BE2C (cell line): ENCODE measurements at regions not wholly inside any gene's neighbourhood (a gene's known extent, or its start where the extent isn't known, plus 50 kb on each side); places are given as distances from the start of the nearest gene placed in this dataset.
A peak's percentile ranks its signal among the peaks of the same experiment; 100 is the strongest.

Experiments used
- DNase-seq: peaks from one replicate; pipeline ENCODE4 v3.0.0-alpha.2; 2020
- H3K27me3 ChIP-seq: fragments of 250-450 bp; sonication (Bioruptor Pico); 2 replicates; pipeline ENCODE4 v1.5.1; 2020; ENCODE audit warnings: mild to moderate bottlenecking
- H3K36me3 ChIP-seq: fragments of 250-450 bp; sonication (Bioruptor Pico); 2 replicates; pipeline ENCODE4 v1.5.1; 2020; ENCODE audit warnings: mild to moderate bottlenecking
- H3K4me1 ChIP-seq: fragments of 250-450 bp; sonication (Bioruptor Pico); 2 replicates; pipeline ENCODE4 v1.5.1; 2020
- H3K4me3 ChIP-seq: 2 replicates; pipeline ENCODE4 v1.5.1; 2011; ENCODE audit warnings: low read depth, low read length
- H3K9me3 ChIP-seq: fragments of 250-450 bp; sonication (Bioruptor Pico); 2 replicates; pipeline ENCODE4 v1.5.1; 2020
- TF ChIP-seq, protein P1 (sequence below): IDR thresholded peaks from 2 replicates; pipeline ENCODE4 v1.5.1; 2012; ENCODE audit warnings: mild to moderate bottlenecking, low read depth, low read length

DNA sequence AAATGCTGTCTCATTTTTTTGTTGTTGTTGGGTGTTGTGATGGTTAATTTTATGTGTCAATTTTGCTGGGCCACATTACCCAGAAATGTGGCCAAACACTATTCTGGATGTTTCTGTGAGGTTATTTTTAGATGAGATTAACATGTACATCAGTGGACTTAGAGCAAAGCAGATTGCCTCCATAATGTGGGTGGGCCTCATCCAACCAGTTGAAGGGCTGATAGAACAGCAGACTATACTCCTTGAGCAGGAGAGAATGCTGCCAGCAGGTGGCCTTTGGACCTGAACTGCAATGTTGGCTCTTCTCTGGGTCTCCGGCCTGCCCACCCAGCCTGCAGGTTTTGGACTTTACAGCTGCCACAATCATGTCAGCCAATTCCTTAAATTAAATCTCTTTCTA, 169.0 kb downstream of the FTCDNL1 start:
- TF ChIP-seq, protein P1, sequence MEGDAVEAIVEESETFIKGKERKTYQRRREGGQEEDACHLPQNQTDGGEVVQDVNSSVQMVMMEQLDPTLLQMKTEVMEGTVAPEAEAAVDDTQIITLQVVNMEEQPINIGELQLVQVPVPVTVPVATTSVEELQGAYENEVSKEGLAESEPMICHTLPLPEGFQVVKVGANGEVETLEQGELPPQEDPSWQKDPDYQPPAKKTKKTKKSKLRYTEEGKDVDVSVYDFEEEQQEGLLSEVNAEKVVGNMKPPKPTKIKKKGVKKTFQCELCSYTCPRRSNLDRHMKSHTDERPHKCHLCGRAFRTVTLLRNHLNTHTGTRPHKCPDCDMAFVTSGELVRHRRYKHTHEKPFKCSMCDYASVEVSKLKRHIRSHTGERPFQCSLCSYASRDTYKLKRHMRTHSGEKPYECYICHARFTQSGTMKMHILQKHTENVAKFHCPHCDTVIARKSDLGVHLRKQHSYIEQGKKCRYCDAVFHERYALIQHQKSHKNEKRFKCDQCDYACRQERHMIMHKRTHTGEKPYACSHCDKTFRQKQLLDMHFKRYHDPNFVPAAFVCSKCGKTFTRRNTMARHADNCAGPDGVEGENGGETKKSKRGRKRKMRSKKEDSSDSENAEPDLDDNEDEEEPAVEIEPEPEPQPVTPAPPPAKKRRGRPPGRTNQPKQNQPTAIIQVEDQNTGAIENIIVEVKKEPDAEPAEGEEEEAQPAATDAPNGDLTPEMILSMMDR, result 0 out of 2 replicates have a peak, but pooled peaks have one; percentile 2
- Histone ChIP-seq H3K4me1 (peaks cover 5% of the 10 kb centered on the region), H3K9me3 (no peaks in the 10 kb centered on the region), H3K27me3 (peaks cover 6% of the 10 kb centered on the region), H3K4me3 (no peak overlapping the region), H3K36me3 (no peaks in the 10 kb centered on the region)
- DNase-seq, result no peak

DNA sequence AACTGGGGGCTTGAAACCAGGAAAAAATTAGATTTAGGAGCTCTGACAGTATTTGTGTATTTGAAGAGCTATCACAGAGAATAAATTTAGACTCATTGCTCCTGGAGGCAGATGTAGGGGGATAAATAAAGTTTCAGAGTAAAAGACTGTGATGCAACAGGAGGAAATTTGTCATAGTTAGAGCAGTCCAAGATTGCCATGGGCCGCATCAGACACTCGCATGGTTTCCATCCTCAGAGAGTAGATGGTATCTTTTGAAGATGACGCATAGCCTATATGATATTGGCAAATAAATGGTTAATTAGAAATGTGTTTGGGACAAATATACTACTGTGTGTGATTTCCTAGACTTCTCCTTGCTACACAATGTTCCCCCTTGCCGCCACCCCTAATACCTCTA, 170.5 kb downstream of the FTCDNL1 start:
- Histone ChIP-seq H3K27me3 (peaks cover 6% of the 10 kb centered on the region), H3K4me3 (no peak overlapping the region), H3K9me3 (no peaks in the 10 kb centered on the region), H3K36me3 (no peaks in the 10 kb centered on the region), H3K4me1 (peaks cover 3% of the 10 kb centered on the region; the same call in 1 of the 2 replicates)
- TF ChIP-seq, protein P1, result no peak
- no peak for DNase-seq

DNA sequence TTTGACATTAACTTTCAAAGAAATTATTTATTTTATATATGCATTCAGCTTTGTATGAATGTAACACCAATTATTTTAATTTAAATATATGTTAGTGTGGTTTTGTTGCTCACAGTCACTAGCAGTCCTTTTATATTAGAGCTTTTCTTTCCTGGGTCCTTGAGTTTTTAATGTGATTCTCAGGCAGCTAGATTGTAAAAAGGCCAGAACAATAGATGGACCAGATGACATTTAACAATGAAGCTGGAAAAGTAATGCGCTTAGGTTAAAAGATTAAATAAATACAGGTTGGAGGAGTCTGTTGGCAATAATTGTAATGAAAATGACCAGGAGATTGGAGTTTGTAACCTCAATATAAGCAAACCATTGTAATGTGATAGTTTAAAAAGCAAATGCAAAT, 171.1 kb downstream of the FTCDNL1 start:
- Histone ChIP-seq H3K9me3 (no peaks in the 10 kb centered on the region), H3K4me3 (no peak overlapping the region), H3K27me3 (peaks cover 6% of the 10 kb centered on the region), H3K4me1 (peaks cover 3% of the 10 kb centered on the region; the same call in 1 of the 2 replicates), H3K36me3 (no peaks in the 10 kb centered on the region)
- no peak for DNase-seq
- TF ChIP-seq, protein P1, result no peak

DNA sequence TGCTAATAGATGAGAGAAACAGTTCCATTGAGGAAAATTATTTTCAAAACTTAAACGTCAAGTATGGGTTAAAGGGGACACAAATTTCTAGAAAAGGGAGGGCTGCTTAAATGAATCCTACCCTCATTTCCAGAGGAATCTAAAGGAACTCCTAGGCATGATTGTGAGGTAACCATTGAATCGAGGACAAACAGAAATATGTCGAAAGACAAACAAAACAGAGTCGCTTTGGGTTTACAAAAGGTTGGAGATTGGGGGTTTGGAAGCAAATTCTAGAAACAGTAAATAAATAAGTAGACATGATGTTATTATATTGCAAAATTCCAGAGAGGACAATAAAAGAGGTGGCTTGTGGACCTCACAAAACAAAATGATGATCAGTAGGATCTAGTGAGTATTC, 173.1 kb downstream of the FTCDNL1 start:
- no peak overlapping the region for H3K4me3 ChIP-seq
- DNase-seq, result no peak
- no peaks in the 10 kb centered on the region for H3K9me3 ChIP-seq
- H3K4me1 ChIP-seq, result peaks cover 3% of the 10 kb centered on the region; the same call in 1 of the 2 replicates
- H3K27me3 ChIP-seq, result peaks cover 7% of the 10 kb centered on the region
- H3K36me3 ChIP-seq, result no peaks in the 10 kb centered on the region
- TF ChIP-seq, protein P1, result no peak

DNA sequence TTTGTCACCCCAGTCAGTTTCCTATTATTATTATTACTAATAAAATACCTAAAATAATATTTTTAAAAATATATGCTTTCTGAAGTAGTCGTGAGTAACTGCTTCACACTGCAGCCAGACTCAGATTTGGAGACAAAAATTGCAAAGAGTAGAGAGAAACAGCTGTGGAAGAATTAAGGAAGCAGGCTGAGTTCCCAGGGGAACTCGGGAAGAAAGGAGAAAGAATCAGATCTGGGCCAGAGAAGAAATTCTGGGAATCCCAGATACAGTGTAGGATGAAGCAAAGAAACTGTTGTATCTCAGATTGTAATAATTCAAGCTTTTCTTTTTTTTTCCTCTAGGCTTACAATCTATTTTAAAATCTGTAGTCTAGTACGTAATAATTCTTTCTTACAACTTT, 182.3 kb downstream of the FTCDNL1 start:
- Histone ChIP-seq H3K4me1 (no peaks in the 10 kb centered on the region), H3K9me3 (no peaks in the 10 kb centered on the region; the same call in 1 of the 2 replicates), H3K4me3 (no peak overlapping the region), H3K36me3 (no peaks in the 10 kb centered on the region), H3K27me3 (peaks cover 5% of the 10 kb centered on the region)
- no peak for DNase-seq
- TF ChIP-seq, protein P1, result no peak

DNA sequence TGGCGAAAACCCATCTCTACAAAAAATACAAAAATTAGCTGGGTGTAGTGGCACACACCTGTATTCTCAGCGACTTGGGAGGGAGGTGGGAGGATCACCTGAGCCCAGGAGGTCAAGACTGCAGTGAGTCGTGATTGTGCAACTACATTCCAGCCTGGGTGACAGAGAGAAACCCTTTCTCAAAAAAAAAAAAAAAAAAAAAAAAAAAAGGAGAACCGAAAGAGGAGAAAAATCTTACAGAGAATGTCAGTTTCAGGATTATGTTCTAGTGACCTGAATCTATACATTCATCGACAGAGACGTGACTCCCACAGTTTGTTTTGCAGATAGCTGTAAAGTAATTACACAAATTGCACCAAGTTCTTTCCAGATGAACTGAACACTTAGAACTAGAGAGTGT, 187.8 kb downstream of the FTCDNL1 start:
- Histone ChIP-seq H3K36me3 (no peaks in the 10 kb centered on the region), H3K4me1 (no peaks in the 10 kb centered on the region), H3K27me3 (peaks cover 8% of the 10 kb centered on the region; the same call in 1 of the 2 replicates), H3K4me3 (no peak overlapping the region), H3K9me3 (no peaks in the 10 kb centered on the region; the same call in 1 of the 2 replicates)
- TF ChIP-seq, protein P1, result no peak
- no peak for DNase-seq
